SK-N-MC (cell line): ENCODE measurements at regions not wholly inside any gene's neighbourhood (a gene's known extent, or its start where the extent isn't known, plus 50 kb on each side); places are given as distances from the start of the nearest gene placed in this dataset.

Experiments
- EZH2 ChIP-seq: fragments of 200-600 bp; sonication (generic); IDR thresholded peaks from one replicate; pipeline ENCODE4 v1.6.1; 2017; ENCODE audit warnings: antibody characterized with exemption
- POLR2AphosphoS5 ChIP-seq: IDR thresholded peaks from 2 replicates; pipeline ENCODE4 v1.6.1; 2012; ENCODE audit warnings: mild to moderate bottlenecking, low read depth, low read length, borderline replicate concordance

DNA sequence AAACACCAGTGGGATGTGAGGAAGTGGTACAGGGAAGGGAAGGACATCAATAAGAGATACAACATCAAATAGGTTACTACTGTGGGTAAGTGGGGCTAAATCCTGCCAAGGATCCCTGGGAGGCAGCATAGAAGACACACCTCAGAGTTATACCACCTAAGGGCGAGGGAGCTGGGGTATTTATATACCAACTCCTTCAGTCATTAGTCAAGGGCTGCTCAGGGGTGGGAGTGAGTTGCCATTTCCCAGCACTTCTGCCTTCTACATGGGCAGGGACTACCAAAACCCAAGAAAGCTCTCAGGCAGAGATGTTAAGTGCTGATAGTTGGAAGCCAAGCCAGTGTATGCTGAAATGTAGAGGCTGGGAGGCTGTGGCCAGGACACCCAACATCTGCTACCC is 57.5 kb upstream of the MARCHF10 start:
- TF ChIP-seq POLR2AphosphoS5, result no peak
- TF ChIP-seq EZH2, result no peak
